GM12865 (cell line): ENCODE measurements at regions not wholly inside any gene's neighbourhood (a gene's known extent, or its start where the extent isn't known, plus 50 kb on each side); places are given as distances from the start of the nearest gene placed in this dataset.

Source experiments
- DNase-seq: peaks from one replicate; pipeline ENCODE4 v3.0.0; 2010; ENCODE audit warnings: low read depth
- H3K4me3 ChIP-seq: 2 replicates; pipeline ENCODE4 v1.5.1; 2011; ENCODE audit warnings: mild to moderate bottlenecking, low read depth, low read length, control low read depth
- CTCF ChIP-seq: IDR thresholded peaks from 2 replicates; pipeline ENCODE4 v1.5.1; 2011; ENCODE audit warnings: low read length, control low read depth, low read depth, inconsistent platforms; ENCODE audit not compliant: insufficient read depth; ENCODE audit errors: missing control alignments

DNA sequence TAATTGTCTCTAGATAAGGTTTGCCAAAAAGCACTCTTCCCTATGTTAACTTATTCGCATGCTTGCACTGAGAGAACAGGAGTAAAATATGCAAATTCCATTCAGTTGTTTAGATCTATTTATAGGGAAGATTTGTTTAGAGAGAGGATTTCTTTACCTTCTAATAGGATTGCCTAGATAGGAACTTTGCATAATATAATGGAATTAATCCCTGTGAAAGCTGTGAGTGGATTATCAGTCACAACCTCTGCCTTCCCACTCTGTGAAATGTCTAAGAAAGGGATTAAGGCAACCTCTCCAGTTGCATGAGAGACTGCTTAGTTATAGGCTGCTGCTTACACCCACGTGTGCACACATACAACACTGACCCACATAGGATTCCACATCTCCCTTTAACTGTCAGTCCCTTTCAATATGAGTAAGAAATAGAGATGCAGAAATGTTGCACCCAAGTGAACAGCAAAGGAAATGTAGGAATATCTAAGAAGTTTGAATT, 83.2 kb downstream of the ALG10B start:
- TF ChIP-seq CTCF: no peak
- DNase-seq: no peak
- no peak overlapping the region for H3K4me3 ChIP-seq

- no peak for DNase-seq
- TF ChIP-seq CTCF: no peak
- no peak overlapping the region for H3K4me3 ChIP-seq
These were observed 86.2 kb downstream of the ALG10B start for GRCh38 chr12:38402811-38403210.

DNA sequence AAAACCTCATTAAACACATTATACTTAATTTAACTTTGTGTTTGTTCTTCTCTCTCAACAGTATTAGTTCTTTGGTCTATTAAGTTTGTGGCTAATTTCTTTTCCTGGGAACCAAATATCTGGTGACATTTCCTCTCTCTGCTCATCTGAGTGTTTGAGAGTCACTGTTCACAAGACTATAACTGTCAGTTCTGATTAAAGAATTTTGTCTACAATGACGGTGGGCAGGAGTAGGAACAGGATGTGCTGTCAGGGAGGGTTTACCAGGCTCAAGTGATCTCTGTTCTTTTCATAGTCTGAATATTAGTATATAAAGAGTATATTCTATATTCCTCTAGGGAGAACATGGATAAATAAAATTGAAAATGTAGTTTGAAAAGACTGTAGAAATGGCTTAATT, 92.9 kb downstream of the ALG10B start:
- no peak for TF ChIP-seq CTCF

DNA sequence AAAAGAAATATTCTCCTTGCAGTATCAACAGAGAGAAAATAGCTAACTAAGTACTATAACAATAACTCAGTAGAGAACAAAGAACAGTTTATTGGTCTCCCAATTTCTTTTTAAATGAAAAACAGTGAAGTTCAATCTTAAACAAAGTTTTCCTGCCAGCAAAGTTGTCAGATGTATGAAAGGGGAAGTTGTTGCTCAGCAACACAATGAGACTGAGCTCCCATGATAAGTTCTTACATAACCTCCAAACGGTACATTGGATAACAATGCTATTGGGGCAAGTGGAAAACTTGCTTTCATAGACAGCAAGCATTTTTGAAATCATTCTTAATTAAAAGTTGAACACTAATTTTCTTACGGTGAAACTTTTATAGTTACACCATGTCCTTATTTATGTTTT, 94.9 kb downstream of the ALG10B start:
- DNase-seq: no peak
- H3K4me3 ChIP-seq: no peak overlapping the region
- TF ChIP-seq CTCF: no peak

More for the DNA sequence above, 92.9 kb downstream of the ALG10B start:
- DNase-seq: no peak
- H3K4me3 ChIP-seq: no peak overlapping the region

DNA sequence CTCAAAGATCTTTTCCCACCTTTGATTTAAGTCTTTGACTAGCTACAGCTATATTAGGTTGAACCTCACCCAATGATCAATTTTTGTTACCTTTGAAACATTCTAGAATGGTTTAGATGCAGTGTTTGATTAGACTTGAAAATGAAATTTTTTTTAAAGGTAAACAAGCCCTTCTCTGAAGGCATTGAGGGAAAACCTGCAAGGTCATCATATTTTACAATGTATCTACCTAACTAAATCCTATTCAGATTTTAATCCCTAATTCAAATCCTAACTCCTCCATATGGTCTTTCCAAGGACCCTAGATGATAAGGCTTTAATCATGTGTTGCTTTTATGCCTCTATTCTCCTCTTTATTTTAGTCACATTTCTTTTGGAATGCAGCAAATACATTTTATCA, 95.4 kb downstream of the ALG10B start:
- TF ChIP-seq CTCF: no peak
- no peak overlapping the region for H3K4me3 ChIP-seq
- no peak for DNase-seq

- H3K4me3 ChIP-seq: no peak overlapping the region
- DNase-seq: no peak
- no peak for TF ChIP-seq CTCF
These were observed 100.5 kb downstream of the ALG10B start for GRCh38 chr12:38417101-38417500.

DNA sequence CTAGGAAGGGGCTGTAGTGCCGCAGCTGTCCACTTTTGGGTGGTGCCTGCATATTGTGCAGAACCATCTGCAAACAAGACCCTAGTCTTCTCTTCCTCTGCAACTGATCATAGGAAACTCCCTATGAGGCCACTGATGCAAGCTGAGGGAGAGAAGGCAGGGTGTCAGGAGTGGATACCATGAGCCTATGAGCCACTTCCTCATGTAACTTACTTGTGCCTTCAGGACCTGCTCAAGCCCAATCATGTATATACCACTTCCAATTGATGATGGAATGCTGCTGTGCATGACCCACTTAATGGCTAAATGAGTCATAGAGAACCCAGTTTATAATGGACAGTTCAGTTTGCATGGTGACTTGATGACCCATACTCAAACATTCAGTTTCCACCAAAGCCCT, 107.9 kb downstream of the ALG10B start:
- DNase-seq: no peak
- no peak overlapping the region for H3K4me3 ChIP-seq
- TF ChIP-seq CTCF: no peak
